ENCODE measurements at regions not wholly inside any gene's neighbourhood (a gene's known extent, or its start where the extent isn't known, plus 50 kb on each side); places are given as distances from the start of the nearest gene placed in this dataset.

DNA sequence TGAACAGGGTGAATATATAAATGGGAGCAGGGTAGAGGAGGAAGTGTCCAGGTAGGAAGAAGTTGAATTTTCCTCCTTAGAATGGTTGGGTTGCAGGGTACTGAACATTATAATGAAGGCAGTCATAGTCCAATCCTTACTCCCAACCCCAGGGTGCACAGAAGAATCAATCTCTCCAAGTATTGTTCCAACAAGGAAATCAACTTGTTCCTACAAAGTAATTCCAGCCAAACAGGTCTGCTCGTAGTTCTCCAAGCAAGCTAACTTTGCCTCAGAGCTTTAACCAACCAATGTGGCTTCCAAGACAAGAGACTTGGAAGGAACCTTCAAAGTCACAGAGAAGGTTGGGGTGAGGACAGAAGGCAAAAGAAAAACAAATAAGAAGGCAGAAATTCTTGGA is 527.2 kb downstream of the MED13L start:
- TF ChIP-seq EZH2phosphoT487 (IDR thresholded peaks at IDR 0.05; ENCODE audit: low read depth, severe bottlenecking, unreplicated experiment) = no peak
- TF ChIP-seq CTCF (IDR thresholded peaks at IDR 0.05; ENCODE audit: poor library complexity) = no peak
- no peak for TF ChIP-seq EZH2 (IDR thresholded peaks at IDR 0.05; ENCODE audit: borderline replicate concordance)
- Histone ChIP-seq H3K4me1 (ENCODE audit: insufficient read depth) (peaks cover 8% of the 10 kb centered on the region), H3K79me2 (peaks cover 68% of the 10 kb centered on the region), H4K20me1 (ENCODE audit: insufficient read depth, poor library complexity, severe bottlenecking) (no peaks in the 10 kb centered on the region), H3K4me2 (no peak overlapping the region), H3K9me2 (replicated peaks; ENCODE audit: insufficient read depth) (no peaks in the 10 kb centered on the region), H3K9me3 (ENCODE audit: low read depth) (no peaks in the 10 kb centered on the region), H3K27me3 (no peaks in the 10 kb centered on the region), H3K36me3 (replicated peaks; ENCODE audit: insufficient read depth, low read depth) (no peaks in the 10 kb centered on the region), H2AFZ (no peak overlapping the region), H3K4me3 (no peak overlapping the region), H3K27ac (no peak overlapping the region)
- DNase-seq (ENCODE audit: low spot score) = no peak
- 91% methylated on average over 1 of the region's 1 CpG for WGBS (ENCODE audit: low lambda C conversion rate, missing lambda C conversion rate)

DNA sequence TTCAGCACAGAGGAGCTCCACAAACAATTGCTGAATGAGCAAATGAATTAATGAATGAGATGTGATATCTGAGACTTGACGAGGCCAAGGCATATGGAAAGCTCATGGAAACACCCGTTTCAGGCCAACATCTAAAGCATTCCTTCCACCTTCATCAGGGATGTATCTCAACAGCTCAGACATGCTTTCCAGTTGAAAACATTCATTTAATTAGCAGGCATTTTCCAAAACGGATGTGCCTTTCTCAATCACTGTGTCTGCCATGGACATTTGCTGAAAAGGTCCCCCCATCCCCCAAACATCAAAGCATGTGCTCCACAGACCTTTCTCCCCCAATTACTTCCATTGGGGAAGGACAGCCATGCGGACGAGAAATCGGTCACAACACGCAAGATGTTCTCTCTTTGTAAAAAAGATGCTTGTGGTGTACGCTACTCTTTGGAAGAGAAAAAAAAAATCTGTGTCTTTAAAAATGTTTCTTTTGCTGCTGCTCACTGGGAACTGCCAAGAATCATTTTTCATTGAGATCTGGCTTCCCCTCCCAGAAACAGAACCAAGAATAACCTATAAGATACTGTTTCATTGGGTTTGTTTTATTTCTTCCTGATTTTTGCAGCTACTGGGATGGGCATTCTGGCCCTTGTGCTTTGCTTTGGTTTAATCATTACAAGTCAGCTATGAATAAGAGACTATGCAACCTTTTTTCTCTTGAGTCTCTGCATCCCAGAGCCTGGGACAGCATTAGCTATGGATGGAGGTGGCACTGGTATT is 528.2 kb downstream of the MED13L start:
- no peak for TF ChIP-seq EZH2phosphoT487 (IDR thresholded peaks at IDR 0.05; ENCODE audit: low read depth, severe bottlenecking, unreplicated experiment)
- no peak for TF ChIP-seq EZH2 (IDR thresholded peaks at IDR 0.05; ENCODE audit: borderline replicate concordance)
- TF ChIP-seq CTCF (IDR thresholded peaks at IDR 0.05; ENCODE audit: poor library complexity) = no peak
- 66% methylated on average over 8 of the region's 8 CpGs for WGBS (ENCODE audit: low lambda C conversion rate, missing lambda C conversion rate)

DNA sequence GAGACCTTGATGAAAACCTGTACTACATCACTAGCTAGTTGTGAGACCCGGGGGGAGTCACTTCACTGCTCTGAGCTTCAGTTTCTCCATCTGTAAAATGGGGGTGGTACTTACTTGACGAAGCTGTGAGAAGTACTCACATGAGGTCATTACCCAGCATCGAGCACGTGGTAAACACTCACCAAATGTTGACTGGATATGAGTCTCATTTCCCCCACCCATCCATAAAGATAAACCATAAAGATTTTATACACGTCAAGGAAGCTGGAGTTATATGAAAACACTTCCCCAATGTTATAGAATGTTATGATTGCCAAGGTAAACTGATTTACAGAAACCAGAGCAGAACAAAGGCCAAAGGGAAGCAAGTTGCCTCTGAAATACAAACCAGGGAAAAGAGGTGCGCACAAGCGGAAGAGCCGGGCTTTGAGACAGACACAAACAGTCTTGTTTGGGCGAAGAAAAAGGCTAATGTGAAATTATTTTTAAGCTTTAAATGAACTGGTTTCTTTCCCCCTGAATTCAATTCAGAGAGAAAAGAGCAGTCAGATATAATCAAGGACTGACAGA is 536.8 kb downstream of the MED13L start:
- 78% methylated on average over 9 of the region's 9 CpGs for WGBS (ENCODE audit: low lambda C conversion rate, missing lambda C conversion rate)
- H3K27ac ChIP-seq = no peak overlapping the region
- no peak overlapping the region for H3K4me2 ChIP-seq
- TF ChIP-seq CTCF (IDR thresholded peaks at IDR 0.05; ENCODE audit: poor library complexity) (no peak), EZH2phosphoT487 (IDR thresholded peaks at IDR 0.05; ENCODE audit: low read depth, severe bottlenecking, unreplicated experiment) (no peak), EZH2 (IDR thresholded peaks at IDR 0.05; ENCODE audit: borderline replicate concordance) (no peak)
- H3K4me1 ChIP-seq (ENCODE audit: insufficient read depth) = no peaks in the 10 kb centered on the region
- DNase-seq (ENCODE audit: low spot score) = no peak
- H2AFZ ChIP-seq = no peak overlapping the region
- no peaks in the 10 kb centered on the region for H3K9me2 ChIP-seq (replicated peaks; ENCODE audit: insufficient read depth)
- no peaks in the 10 kb centered on the region for H3K36me3 ChIP-seq (replicated peaks; ENCODE audit: insufficient read depth, low read depth)
- no peaks in the 10 kb centered on the region for H3K27me3 ChIP-seq
- peaks cover 2% of the 10 kb centered on the region for H4K20me1 ChIP-seq (ENCODE audit: insufficient read depth, poor library complexity, severe bottlenecking)
- no peak overlapping the region for H3K4me3 ChIP-seq
- peaks cover 9% of the 10 kb centered on the region for H3K79me2 ChIP-seq
- no peaks in the 10 kb centered on the region for H3K9me3 ChIP-seq (ENCODE audit: low read depth)

More for the DNA sequence above, 528.2 kb downstream of the MED13L start:
- Histone ChIP-seq H3K9me2 (replicated peaks; ENCODE audit: insufficient read depth) (no peaks in the 10 kb centered on the region), H3K9me3 (ENCODE audit: low read depth) (no peaks in the 10 kb centered on the region), H2AFZ (no peak overlapping the region), H3K36me3 (replicated peaks; ENCODE audit: insufficient read depth, low read depth) (no peaks in the 10 kb centered on the region), H4K20me1 (ENCODE audit: insufficient read depth, poor library complexity, severe bottlenecking) (no peaks in the 10 kb centered on the region), H3K4me3 (no peak overlapping the region), H3K4me1 (ENCODE audit: insufficient read depth) (peaks cover 8% of the 10 kb centered on the region), H3K27ac (no peak overlapping the region), H3K79me2 (peaks cover 68% of the 10 kb centered on the region), H3K4me2 (no peak overlapping the region), H3K27me3 (no peaks in the 10 kb centered on the region)
- no peak for DNase-seq (ENCODE audit: low spot score)

Data from hepatocyte (in vitro differentiated cells).